ENCODE measurements at regions not wholly inside any gene's neighbourhood (a gene's known extent, or its start where the extent isn't known, plus 50 kb on each side); places are given as distances from the start of the nearest gene placed in this dataset.

- intact Hi-C loops (cut with DNase I; ENCODE audit: low total_unique reads), result no loop called here
- no peaks in the 10 kb centered on the region for H3K27me3 ChIP-seq (replicated peaks in 1 of 7)
- H3K9me3 ChIP-seq, result no peaks in the 10 kb centered on the region
- WGBS, 5 donors, result 71 to 86% (median 84%) methylated on average over 2 of the region's 2 CpGs
- TF ChIP-seq POLR2AphosphoS5 (IDR thresholded peaks at IDR 0.05), result no peak
- TF ChIP-seq, protein P1, sequence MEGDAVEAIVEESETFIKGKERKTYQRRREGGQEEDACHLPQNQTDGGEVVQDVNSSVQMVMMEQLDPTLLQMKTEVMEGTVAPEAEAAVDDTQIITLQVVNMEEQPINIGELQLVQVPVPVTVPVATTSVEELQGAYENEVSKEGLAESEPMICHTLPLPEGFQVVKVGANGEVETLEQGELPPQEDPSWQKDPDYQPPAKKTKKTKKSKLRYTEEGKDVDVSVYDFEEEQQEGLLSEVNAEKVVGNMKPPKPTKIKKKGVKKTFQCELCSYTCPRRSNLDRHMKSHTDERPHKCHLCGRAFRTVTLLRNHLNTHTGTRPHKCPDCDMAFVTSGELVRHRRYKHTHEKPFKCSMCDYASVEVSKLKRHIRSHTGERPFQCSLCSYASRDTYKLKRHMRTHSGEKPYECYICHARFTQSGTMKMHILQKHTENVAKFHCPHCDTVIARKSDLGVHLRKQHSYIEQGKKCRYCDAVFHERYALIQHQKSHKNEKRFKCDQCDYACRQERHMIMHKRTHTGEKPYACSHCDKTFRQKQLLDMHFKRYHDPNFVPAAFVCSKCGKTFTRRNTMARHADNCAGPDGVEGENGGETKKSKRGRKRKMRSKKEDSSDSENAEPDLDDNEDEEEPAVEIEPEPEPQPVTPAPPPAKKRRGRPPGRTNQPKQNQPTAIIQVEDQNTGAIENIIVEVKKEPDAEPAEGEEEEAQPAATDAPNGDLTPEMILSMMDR (IDR thresholded peaks at IDR 0.05 in 8 of 11, conservative IDR thresholded peaks at IDR 0.05 in 3 of 11), result no peak
- TF ChIP-seq POLR2A (IDR thresholded peaks at IDR 0.05), result no peak
- no peak overlapping the region for H3K27ac ChIP-seq
- no peak overlapping the region for H3K4me3 ChIP-seq
- no peaks in the 10 kb centered on the region for H3K4me1 ChIP-seq
- H3K36me3 ChIP-seq, result no peaks in the 10 kb centered on the region
- DNase-seq, result no peak
These were observed 274.3 kb upstream of the FERMT1 start for GRCh38 chr20:6397115-6397514.

- no peak for DNase-seq
- Histone ChIP-seq H3K9me3 (no peaks in the 10 kb centered on the region), H3K27me3 (replicated peaks in 1 of 7) (no peaks in the 10 kb centered on the region), H3K4me1 (no peaks in the 10 kb centered on the region), H3K27ac (no peak overlapping the region), H3K36me3 (no peaks in the 10 kb centered on the region), H3K4me3 (no peak overlapping the region)
- TF ChIP-seq POLR2A (IDR thresholded peaks at IDR 0.05) (no peak), POLR2AphosphoS5 (IDR thresholded peaks at IDR 0.05) (no peak)
- TF ChIP-seq, protein P1 (IDR thresholded peaks at IDR 0.05 in 8 of 11, conservative IDR thresholded peaks at IDR 0.05 in 3 of 11), result no peak
- 0 to 57% (median 0%) methylated on average over 2 of the region's 2 CpGs for WGBS, 5 donors
- intact Hi-C loops (cut with DNase I; ENCODE audit: low total_unique reads), result no loop called here
These were observed 272.9 kb upstream of the FERMT1 start for GRCh38 chr20:6395695-6396094.

DNA sequence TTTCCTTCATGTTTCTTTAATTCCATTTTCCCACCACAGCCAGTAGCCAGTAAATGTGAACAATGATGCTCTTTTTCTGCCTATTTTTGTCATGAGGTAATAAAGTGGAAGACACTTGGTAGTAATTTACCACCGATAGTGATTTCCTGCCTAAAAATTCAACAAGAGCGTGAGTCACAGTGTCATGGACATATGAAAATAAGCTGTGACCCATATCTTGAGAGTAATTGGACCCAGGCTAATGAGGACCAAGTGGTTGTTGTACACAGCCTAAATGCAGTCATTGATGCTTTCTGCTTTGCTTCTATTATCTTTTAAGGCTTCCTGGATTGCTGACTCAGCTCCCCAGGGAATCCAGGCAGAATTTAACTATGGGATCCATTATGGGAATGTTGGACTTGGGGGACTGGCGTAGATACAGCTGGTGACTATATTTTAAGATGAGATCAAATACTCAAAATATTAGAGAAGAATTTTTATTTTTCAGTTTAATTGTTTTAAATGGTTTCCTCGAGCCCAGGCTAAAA, 265.9 kb upstream of the FERMT1 start:
- H3K36me3 ChIP-seq, result no peaks in the 10 kb centered on the region
- 64 to 82% (median 71%) methylated on average over 4 of the region's 4 CpGs for WGBS, 5 donors
- no peaks in the 10 kb centered on the region for H3K4me1 ChIP-seq
- H3K27ac ChIP-seq, result no peak overlapping the region
- H3K9me3 ChIP-seq, result peaks cover 0 to 18% (median 0%) of the 10 kb centered on the region in 8 donors
- intact Hi-C loops (cut with DNase I; ENCODE audit: low total_unique reads), result no loop called here
- DNase-seq, result no peak
- no peak for TF ChIP-seq POLR2A (IDR thresholded peaks at IDR 0.05)
- TF ChIP-seq POLR2AphosphoS5 (IDR thresholded peaks at IDR 0.05), result no peak
- TF ChIP-seq, protein P1 (IDR thresholded peaks at IDR 0.05 in 8 of 11, conservative IDR thresholded peaks at IDR 0.05 in 3 of 11), result no peak
- no peak overlapping the region for H3K4me3 ChIP-seq
- no peaks in the 10 kb centered on the region for H3K27me3 ChIP-seq (replicated peaks in 1 of 7)

- Histone ChIP-seq H3K9me3 (peaks cover 0 to 18% (median 0%) of the 10 kb centered on the region in 8 donors), H3K36me3 (no peaks in the 10 kb centered on the region), H3K4me3 (no peak overlapping the region), H3K27ac (no peak overlapping the region), H3K4me1 (no peaks in the 10 kb centered on the region), H3K27me3 (replicated peaks in 1 of 7) (no peaks in the 10 kb centered on the region)
- DNase-seq, result no peak
- intact Hi-C loops (cut with DNase I; ENCODE audit: low total_unique reads), result no loop called here
- WGBS, 5 donors, result 76 to 86% (median 80%) methylated on average over 2 of the region's 2 CpGs
- TF ChIP-seq POLR2A (IDR thresholded peaks at IDR 0.05) (no peak), POLR2AphosphoS5 (IDR thresholded peaks at IDR 0.05) (no peak)
- TF ChIP-seq, protein P1 (IDR thresholded peaks at IDR 0.05 in 8 of 11, conservative IDR thresholded peaks at IDR 0.05 in 3 of 11), result no peak
These were observed 262.2 kb upstream of the FERMT1 start for GRCh38 chr20:6384956-6385486.

All from spleen (tissue), 11 donors.